Spinal cord (tissue), 9 donors: ENCODE measurements at regions not wholly inside any gene's neighbourhood (a gene's known extent, or its start where the extent isn't known, plus 50 kb on each side); places are given as distances from the start of the nearest gene placed in this dataset.

ENCODE experiments used
- DNase-seq, 6 donors: peaks; one replicate each; pipeline versions ENCODE4 v3.0.0 to v3.0.0-alpha.2; 2013 to 2015; ENCODE audit warnings: low spot score in 6 of 6, low read depth in 4 of 6
- H3K27ac ChIP-seq: one replicate; pipeline ENCODE4 v1.5.1; 2013; ENCODE audit warnings: low read depth, low read length, control low read depth
- H3K27me3 ChIP-seq: one replicate; pipeline ENCODE4 v1.6.1; 2013; ENCODE audit warnings: low read length; ENCODE audit not compliant: control insufficient read depth, insufficient read depth
- H3K36me3 ChIP-seq: one replicate; pipeline ENCODE4 v1.6.1; 2013; ENCODE audit warnings: low read length; ENCODE audit not compliant: control insufficient read depth, insufficient read depth
- H3K4me1 ChIP-seq: one replicate; pipeline ENCODE4 v1.6.1; 2013; ENCODE audit warnings: low read length; ENCODE audit not compliant: control insufficient read depth, insufficient read depth
- H3K4me3 ChIP-seq: one replicate; pipeline ENCODE4 v1.5.1; 2013; ENCODE audit warnings: low read depth, low read length, control low read depth
- H3K9me3 ChIP-seq: one replicate; pipeline ENCODE4 v1.6.1; 2013; ENCODE audit warnings: low read length; ENCODE audit not compliant: control insufficient read depth, insufficient read depth
- WGBS: methylation state at CpG from one replicate; pipeline ENCODE4 v1.1.5; 2013; ENCODE audit warnings: missing lambda C conversion rate; ENCODE audit not compliant: insufficient coverage; 5-methylcytosine and 5-hydroxymethylcytosine counted together
- donor health status: healthy.

- H3K27ac ChIP-seq, result no peak overlapping the region
- 88% methylated on average over 1 of the region's 1 CpG for whole genome bisulfite sequencing
- no peaks in the 10 kb centered on the region for H3K9me3 ChIP-seq
- H3K27me3 ChIP-seq, result no peaks in the 10 kb centered on the region
- H3K4me1 ChIP-seq, result no peaks in the 10 kb centered on the region
- H3K4me3 ChIP-seq, result no peak overlapping the region
- DNase-seq, result no peak
- H3K36me3 ChIP-seq, result no peaks in the 10 kb centered on the region
These were observed 213.0 kb downstream of the ATP23 start for GRCh38 chr12:58154359-58154758.

GRCh38 chr12:58156697-58157096 lies 215.3 kb downstream of the ATP23 start:
- H3K36me3 ChIP-seq, result no peaks in the 10 kb centered on the region
- no CpG with 5 or more reads among the region's 2 CpGs for WGBS
- H3K27ac ChIP-seq, result no peak overlapping the region
- no peaks in the 10 kb centered on the region for H3K9me3 ChIP-seq
- DNase-seq, result no peak
- no peaks in the 10 kb centered on the region for H3K4me1 ChIP-seq
- no peak overlapping the region for H3K4me3 ChIP-seq
- H3K27me3 ChIP-seq, result no peaks in the 10 kb centered on the region

- H3K4me3 ChIP-seq, result no peak overlapping the region
- DNase-seq, result no peak
- H3K9me3 ChIP-seq, result no peaks in the 10 kb centered on the region
- no peaks in the 10 kb centered on the region for H3K36me3 ChIP-seq
- H3K27ac ChIP-seq, result no peak overlapping the region
- 83% methylated on average over 1 of the region's 2 CpGs for WGBS
- no peaks in the 10 kb centered on the region for H3K4me1 ChIP-seq
- H3K27me3 ChIP-seq, result no peaks in the 10 kb centered on the region
These were observed 218.6 kb downstream of the ATP23 start for GRCh38 chr12:58159941-58160340.

GRCh38 chr12:58161773-58162172 lies 220.4 kb downstream of the ATP23 start:
- Histone ChIP-seq H3K9me3 (no peaks in the 10 kb centered on the region), H3K27ac (no peak overlapping the region), H3K4me1 (no peaks in the 10 kb centered on the region), H3K27me3 (no peaks in the 10 kb centered on the region), H3K36me3 (no peaks in the 10 kb centered on the region), H3K4me3 (no peak overlapping the region)
- WGBS, result no CpG with 5 or more reads among the region's 2 CpGs
- DNase-seq, result no peak

GRCh38 chr12:58163021-58163420 lies 221.7 kb downstream of the ATP23 start:
- no peak for DNase-seq
- Histone ChIP-seq H3K27me3 (no peaks in the 10 kb centered on the region), H3K9me3 (no peaks in the 10 kb centered on the region), H3K4me3 (no peak overlapping the region), H3K36me3 (no peaks in the 10 kb centered on the region), H3K27ac (no peak overlapping the region), H3K4me1 (no peaks in the 10 kb centered on the region)
- WGBS, result 50% methylated on average over 1 of the region's 4 CpGs

GRCh38 chr12:58166643-58167042 lies 225.3 kb downstream of the ATP23 start:
- no peak overlapping the region for H3K27ac ChIP-seq
- H3K27me3 ChIP-seq, result no peaks in the 10 kb centered on the region
- 63% methylated on average over 3 of the region's 5 CpGs for WGBS
- no peaks in the 10 kb centered on the region for H3K36me3 ChIP-seq
- no peak overlapping the region for H3K4me3 ChIP-seq
- no peak for DNase-seq
- peaks cover 6% of the 10 kb centered on the region for H3K4me1 ChIP-seq
- no peaks in the 10 kb centered on the region for H3K9me3 ChIP-seq

GRCh38 chr12:58167622-58168021 lies 226.3 kb downstream of the ATP23 start:
- no CpG with 5 or more reads among the region's 1 CpG for WGBS
- Histone ChIP-seq H3K27me3 (no peaks in the 10 kb centered on the region), H3K9me3 (no peaks in the 10 kb centered on the region), H3K36me3 (no peaks in the 10 kb centered on the region), H3K4me3 (no peak overlapping the region), H3K27ac (no peak overlapping the region), H3K4me1 (peaks cover 11% of the 10 kb centered on the region)
- DNase-seq, result no peak

- DNase-seq, result peak in 2 of 6 donors; percentile 41 to 46
- WGBS, result 36% methylated on average over 2 of the region's 2 CpGs
- Histone ChIP-seq H3K4me3 (no peak overlapping the region), H3K27ac (peak overlapping the region; percentile 6), H3K9me3 (no peaks in the 10 kb centered on the region), H3K36me3 (no peaks in the 10 kb centered on the region), H3K27me3 (no peaks in the 10 kb centered on the region), H3K4me1 (peaks cover 12% of the 10 kb centered on the region)
These were observed 228.5 kb downstream of the ATP23 start for GRCh38 chr12:58169826-58170225.

- H3K9me3 ChIP-seq, result no peaks in the 10 kb centered on the region
- H3K36me3 ChIP-seq, result no peaks in the 10 kb centered on the region
- peaks cover 12% of the 10 kb centered on the region for H3K4me1 ChIP-seq
- WGBS, result 13% methylated on average over 2 of the region's 2 CpGs
- H3K27me3 ChIP-seq, result no peaks in the 10 kb centered on the region
- peak in 3 of 6 donors; percentile 45 to 78 (median 62) for DNase-seq
- H3K4me3 ChIP-seq, result no peak overlapping the region
- H3K27ac ChIP-seq, result peak overlapping the region; percentile 70
These were observed 230.5 kb downstream of the ATP23 start for GRCh38 chr12:58171914-58172313.

GRCh38 chr12:58172433-58173073 lies 231.2 kb downstream of the ATP23 start:
- H3K36me3 ChIP-seq, result no peaks in the 10 kb centered on the region
- H3K9me3 ChIP-seq, result no peaks in the 10 kb centered on the region
- H3K4me3 ChIP-seq, result no peak overlapping the region
- peak overlapping the region; percentile 70 for H3K27ac ChIP-seq
- peaks cover 12% of the 10 kb centered on the region for H3K4me1 ChIP-seq
- DNase-seq, result no peak
- no peaks in the 10 kb centered on the region for H3K27me3 ChIP-seq
- WGBS, result 93% methylated on average over 8 of the region's 21 CpGs
